Erythroblast (primary cell): ENCODE measurements at regions not wholly inside any gene's neighbourhood (a gene's known extent, or its start where the extent isn't known, plus 50 kb on each side); places are given as distances from the start of the nearest gene placed in this dataset.

Experiments
- GATA1 ChIP-seq: IDR thresholded peaks from 2 replicates; pipeline ENCODE4 v1.6.1; 2011; ENCODE audit warnings: low read depth, mild to moderate bottlenecking, control low read depth, low read length, moderate library complexity
- POLR2A ChIP-seq: IDR thresholded peaks from 2 replicates; pipeline ENCODE4 v1.6.1; 2011; ENCODE audit warnings: mild to moderate bottlenecking, low read length

DNA sequence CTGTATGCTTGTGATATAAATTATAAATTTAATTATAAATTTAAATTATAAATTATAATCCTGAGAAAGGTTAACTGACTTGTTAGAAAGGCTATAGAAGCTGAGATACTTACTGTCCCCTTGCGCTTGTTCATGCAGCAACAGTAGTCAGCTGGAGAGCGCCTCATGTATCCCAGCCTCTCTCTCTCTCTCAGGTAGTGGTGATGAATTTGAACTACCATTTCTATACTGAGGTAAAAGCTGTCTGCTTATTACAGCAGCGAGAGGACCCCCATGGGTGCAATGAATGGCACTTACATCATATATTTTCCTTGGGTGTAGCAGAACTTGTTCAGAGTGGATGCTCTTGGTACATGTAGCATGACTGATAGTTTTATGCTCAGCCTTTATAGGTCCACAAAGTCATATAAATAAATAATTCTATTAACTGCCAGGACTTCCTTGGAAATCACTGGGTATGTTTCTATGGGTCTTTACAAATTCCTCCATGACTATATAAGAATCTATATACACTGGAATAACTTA is 1308.7 kb downstream of the REEP3 start:
- TF ChIP-seq POLR2A (no peak), GATA1 (no peak)
